Hypothalamus (tissue), 51 donors: ENCODE measurements at regions not wholly inside any gene's neighbourhood (a gene's known extent, or its start where the extent isn't known, plus 50 kb on each side); places are given as distances from the start of the nearest gene placed in this dataset.
A peak's percentile ranks its signal among the peaks of the same experiment; 100 is the strongest.

Source experiments
- DNase-seq, 51 donors: peaks; one replicate each; lab custom pipeline; 2025; lab: John Stamatoyannopoulos, UW

- DNase-seq: no peak
Observed at GRCh38 chr2:138171244-138171643, 207.0 kb downstream of the HNMT start.

- DNase-seq: no peak
Observed at GRCh38 chr2:138175066-138175465, 210.8 kb downstream of the HNMT start.

GRCh38 chr2:138176862-138177439, 212.7 kb downstream of the HNMT start:
- no peak for DNase-seq

GRCh38 chr2:138177693-138178092, 213.4 kb downstream of the HNMT start:
- no peak for DNase-seq

GRCh38 chr2:138180692-138181386, 216.6 kb downstream of the HNMT start:
- no peak for DNase-seq

GRCh38 chr2:138182250-138182936, 218.1 kb downstream of the HNMT start:
- DNase-seq: no peak

- DNase-seq: no peak
Observed at GRCh38 chr2:138182937-138183312, 218.7 kb downstream of the HNMT start.

- no peak for DNase-seq
Observed at GRCh38 chr2:138183705-138184104, 219.4 kb downstream of the HNMT start.

- no peak for DNase-seq
Observed at GRCh38 chr2:138184428-138184827, 220.2 kb downstream of the HNMT start.

- DNase-seq: peak in 1 of 51 donors; percentile 5
Observed at GRCh38 chr2:138185827-138186226, 221.6 kb downstream of the HNMT start.

- DNase-seq: peak in 9 of 51 donors; percentile 3 to 32 (median 13)
Observed at GRCh38 chr2:138187221-138187620, 222.9 kb downstream of the HNMT start.

GRCh38 chr2:138190999-138191398, 226.7 kb downstream of the HNMT start:
- no peak for DNase-seq

GRCh38 chr2:138193416-138194213, 229.3 kb downstream of the HNMT start:
- DNase-seq: no peak

GRCh38 chr2:138201286-138201685, 237.0 kb downstream of the HNMT start:
- no peak for DNase-seq

GRCh38 chr2:138202762-138203161, 238.5 kb downstream of the HNMT start:
- no peak for DNase-seq

GRCh38 chr2:138205281-138205680, 241.0 kb downstream of the HNMT start:
- DNase-seq: no peak

- no peak for DNase-seq
Observed at GRCh38 chr2:138207074-138207930, 243.0 kb downstream of the HNMT start.

GRCh38 chr2:138209009-138209408, 244.7 kb downstream of the HNMT start:
- DNase-seq: no peak

- DNase-seq: no peak
Observed at GRCh38 chr2:138210487-138210886, 246.2 kb downstream of the HNMT start.

- DNase-seq: no peak
Observed at GRCh38 chr2:138212434-138212833, 248.2 kb downstream of the HNMT start.
